22Rv1 (cell line): ENCODE measurements at regions not wholly inside any gene's neighbourhood (a gene's known extent, or its start where the extent isn't known, plus 50 kb on each side); places are given as distances from the start of the nearest gene placed in this dataset.

Experiments used
- CTCF ChIP-seq: fragments of 450-650 bp; IDR thresholded peaks from 2 replicates; pipeline ENCODE4 v1.5.1; 2017; ENCODE audit warnings: mild to moderate bottlenecking
- ZFX ChIP-seq: fragments of 450-650 bp; IDR thresholded peaks from 2 replicates; pipeline ENCODE4 v1.6.1; 2017; ENCODE audit warnings: antibody characterized with exemption, borderline replicate concordance

GRCh38 chr11:91800208-91800914, 424.3 kb upstream of the FAT3 start:
- TF ChIP-seq ZFX (no peak), CTCF (no peak)
